HG03575 (cell line): ENCODE measurements at regions not wholly inside any gene's neighbourhood (a gene's known extent, or its start where the extent isn't known, plus 50 kb on each side); places are given as distances from the start of the nearest gene placed in this dataset.
"Not testable (repeated sequence)": the region's sequence is repeated elsewhere in the genome, so short reads cannot be mapped to it uniquely, and the experiment has no call there.

Experiments used
- ATAC-seq: cut with Tn5 transposase; IDR thresholded peaks from one replicate; pipeline ENCODE4 v1.9.1; 2021; ENCODE audit not compliant: unreplicated experiment, insufficient number of reproducible peaks, low FRiP score; ENCODE audit errors: extremely low read depth

DNA sequence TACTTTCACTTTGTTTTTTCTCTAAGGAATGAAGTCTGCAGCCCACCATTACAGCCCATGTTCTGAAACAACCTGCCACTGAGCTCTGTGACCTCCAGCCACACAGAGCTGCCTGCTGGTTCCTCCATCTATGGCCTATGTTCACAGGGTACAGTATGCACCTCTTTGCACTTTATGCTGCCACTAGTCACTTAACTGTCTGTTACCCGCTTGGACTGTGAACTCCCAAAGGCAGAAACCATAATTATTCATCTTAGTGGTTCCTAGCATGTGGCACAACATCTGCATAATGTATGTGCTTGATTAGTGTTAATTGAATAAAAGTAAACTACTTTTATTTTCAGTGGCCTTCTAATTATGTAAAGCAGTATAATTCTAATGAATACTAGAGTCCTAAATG lies 95.5 kb upstream of the BET1 start:
- no peak for ATAC-seq

DNA sequence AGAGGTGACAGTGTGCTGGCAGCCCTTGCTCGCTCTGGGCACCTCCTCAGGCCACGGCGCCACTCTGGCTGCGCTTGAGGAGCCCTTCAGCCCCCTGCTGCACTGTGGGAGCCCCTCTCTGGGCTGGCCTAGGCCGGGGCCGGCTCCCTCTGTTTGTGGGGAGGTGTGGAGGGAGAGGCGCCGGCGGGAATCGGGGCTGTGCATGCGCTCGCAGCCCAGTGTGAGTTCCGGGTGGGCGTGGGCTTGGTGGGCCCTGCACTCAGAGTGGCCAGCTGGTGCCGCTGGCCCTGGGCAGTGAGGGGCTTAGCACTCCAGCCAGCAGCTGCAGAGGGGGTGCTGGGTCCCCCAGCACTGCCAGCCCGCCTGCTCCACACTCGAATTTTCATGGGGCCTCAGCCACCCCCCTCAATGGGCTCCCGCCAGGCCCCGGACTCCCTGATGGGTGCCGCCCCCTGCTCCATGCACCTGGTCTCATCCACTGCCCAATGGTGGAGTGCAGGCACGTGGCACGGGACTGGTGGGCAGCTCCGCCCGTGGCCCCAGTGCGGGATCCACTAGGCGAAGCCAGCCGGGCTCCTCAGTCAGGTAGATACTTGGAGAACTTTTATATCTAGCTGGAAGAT lies 96.7 kb upstream of the BET1 start:
- ATAC-seq, result no peak

DNA sequence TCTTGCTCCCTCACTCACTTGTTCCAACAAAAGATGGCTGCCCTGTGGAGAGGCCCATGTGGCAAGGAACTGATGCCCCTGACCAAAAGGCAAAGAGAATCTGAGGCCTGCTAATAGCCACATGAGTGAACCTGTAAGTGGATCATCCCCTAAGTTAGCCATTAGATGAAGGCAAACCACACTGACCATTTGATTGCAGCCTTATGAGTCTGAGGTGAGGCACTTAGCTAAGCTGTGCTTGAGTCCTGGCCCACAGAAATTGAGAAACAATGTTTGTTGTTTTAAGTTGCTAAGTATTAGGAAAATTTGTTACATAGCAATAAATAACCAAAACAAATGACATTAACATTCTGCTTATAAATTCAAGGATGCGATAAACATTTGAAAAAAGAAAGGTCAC lies 100.1 kb upstream of the BET1 start:
- no peak for ATAC-seq

DNA sequence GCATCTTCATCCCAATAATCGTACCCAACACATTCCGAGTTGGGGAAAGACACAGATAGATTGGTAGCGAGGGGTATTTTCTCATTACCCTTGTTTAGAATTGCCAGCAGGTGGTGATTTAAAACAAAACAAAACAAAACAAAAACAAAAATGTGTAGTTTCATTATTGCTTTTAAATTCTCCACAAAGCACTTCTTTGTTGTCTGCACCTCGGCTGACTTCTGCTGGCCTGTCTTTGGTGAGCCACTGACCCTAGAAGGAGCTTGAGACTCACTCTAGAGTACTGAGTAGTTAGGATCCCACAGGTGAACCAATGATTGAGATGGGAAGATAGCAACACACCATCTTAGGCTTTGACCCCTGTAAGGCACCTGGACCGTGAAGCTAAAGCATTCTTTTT lies 105.4 kb upstream of the BET1 start:
- ATAC-seq, result no peak

DNA sequence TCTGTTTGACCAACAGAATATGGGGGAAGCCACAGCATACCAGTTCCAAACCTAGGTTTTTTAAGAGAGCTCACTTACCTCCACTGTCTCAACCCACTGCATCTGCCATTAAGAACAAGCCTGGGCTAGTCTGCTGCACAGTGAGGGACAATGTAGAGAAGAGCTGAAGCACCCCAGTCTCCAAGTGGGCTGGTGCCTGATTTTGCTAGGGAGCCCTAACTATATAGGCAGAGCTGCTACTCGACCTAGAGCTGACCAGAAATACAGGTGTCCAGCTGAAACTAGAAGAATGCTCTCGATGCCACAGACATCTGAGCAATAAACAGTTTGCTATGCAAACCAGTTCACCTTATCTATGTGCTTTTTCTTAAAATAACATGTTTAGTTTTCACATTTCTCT lies 106.9 kb upstream of the BET1 start:
- ATAC-seq, result no peak

DNA sequence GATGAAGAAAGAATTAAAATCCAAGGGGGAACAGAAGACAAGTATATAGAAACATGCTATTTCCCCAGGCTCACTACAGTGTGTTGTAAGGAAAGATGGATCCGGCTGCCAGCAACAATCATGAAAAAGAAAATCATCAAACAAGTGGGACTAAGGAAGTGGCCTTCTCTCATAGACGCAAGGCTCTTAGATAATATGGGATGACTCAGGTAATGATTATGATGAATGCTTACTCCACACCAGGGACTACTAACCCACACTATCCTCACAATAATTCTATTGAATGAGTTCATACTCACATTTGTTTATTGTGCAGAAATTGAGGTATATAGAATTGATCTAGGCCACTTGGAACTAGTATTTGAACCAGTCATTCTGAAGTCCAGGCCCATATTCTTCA lies 111.2 kb upstream of the BET1 start:
- no peak for ATAC-seq

DNA sequence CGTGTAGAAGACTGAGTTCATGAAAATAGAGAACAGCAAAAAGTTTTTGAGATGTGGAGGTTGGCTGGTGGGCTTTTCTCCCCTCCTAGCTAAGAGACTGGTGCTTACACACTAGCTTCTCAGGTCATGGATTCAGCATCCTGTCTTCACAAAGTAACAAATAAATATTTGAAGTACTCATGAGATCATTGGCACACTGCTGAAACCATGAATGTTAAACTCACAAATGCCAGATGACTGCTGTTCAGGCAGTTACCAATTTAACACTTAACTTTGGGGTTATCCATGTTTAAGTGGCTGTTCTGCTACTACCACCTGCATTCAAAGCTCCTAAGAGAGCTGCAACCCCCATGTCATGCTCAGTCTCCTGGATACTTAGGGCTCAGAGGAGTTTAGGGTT lies 119.0 kb upstream of the BET1 start:
- no peak for ATAC-seq

DNA sequence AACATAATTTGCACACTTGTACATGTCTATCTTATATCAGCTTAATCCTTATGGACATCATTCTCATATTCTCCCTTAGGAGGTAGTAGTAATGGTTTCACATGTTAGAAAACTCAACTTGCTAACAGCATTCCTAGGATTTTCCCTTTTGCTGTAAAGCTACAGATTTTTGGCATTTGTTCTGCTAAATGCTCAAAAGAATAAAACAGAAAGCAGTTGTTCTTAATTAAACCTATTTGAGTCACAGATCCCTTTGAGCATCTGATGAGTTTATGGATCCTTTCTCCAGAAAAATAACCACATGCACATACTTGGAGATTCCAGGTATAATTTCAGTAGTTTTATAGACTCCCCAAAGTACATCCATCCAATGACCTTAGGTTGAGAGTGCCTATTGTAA lies 122.9 kb upstream of the BET1 start:
- ATAC-seq, result no peak

DNA sequence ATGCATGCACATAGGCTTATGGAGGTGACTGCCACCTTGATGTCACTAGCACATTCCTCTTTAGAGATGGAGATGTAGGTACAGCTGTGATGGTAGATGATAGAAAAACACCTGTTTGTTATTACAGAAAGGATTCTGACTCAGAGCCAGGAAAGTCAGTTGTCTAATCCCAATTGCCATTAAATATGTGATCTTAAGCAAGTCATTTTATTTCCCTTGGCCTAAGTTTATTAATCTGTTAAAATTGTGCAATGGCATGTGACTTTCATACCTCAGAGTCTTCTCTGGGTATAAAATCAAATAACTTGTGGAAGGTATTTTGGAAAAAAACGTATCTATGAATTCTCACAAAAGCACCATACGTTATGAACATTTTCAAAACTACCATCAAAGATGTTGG lies 123.9 kb upstream of the BET1 start:
- ATAC-seq, result no peak

DNA sequence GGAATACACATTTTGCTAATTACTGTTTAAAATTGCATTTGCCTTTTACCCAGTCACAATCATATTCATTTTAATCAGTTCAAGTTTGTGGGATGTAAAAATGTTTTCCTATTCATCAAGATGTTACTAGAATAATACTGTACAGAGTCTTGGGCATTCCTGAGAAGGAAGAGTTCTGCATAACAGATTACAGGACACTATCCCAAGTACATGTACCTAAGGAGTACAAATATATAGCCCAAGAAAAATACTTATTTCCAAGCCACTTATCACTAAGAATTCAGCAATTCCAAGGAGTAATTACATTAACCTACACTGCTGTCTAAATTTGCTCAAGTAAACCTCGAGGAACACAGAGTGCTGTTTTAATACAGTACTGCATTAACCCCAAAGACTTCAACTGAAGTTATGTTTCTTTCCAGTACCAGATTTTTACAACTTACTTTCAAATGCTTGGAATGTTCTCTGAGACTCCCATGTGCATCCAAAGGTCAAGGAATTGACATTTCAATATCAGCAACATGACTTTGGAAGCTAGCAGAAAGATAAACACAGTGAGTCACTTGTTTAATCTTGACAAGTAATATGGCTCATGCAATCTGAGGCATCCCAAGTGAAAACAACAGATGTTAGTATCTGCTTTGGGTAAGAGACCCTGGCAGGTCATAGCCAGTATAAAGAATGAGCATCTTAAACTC lies 125.4 kb upstream of the BET1 start:
- no peak for ATAC-seq

DNA sequence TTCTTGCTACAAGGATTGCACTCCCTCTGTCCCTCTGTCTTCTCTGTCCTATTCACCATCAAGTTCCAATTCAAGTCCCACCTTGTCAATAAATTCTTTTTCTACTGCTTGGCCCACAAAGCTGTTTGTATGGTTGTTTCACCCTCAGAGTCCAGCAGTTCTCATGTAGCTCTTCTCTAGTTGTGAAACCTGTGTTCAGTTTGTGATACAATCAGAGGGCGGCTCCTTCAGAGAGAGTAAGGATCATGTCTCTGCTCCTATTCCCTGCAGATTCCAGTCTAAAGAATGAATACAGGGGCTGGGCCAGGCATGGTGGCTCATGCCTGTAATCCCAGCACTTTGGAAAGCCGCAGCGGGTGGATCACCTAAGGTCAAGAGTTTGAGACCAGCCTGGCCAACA lies 126.6 kb upstream of the BET1 start:
- ATAC-seq, result no peak

DNA sequence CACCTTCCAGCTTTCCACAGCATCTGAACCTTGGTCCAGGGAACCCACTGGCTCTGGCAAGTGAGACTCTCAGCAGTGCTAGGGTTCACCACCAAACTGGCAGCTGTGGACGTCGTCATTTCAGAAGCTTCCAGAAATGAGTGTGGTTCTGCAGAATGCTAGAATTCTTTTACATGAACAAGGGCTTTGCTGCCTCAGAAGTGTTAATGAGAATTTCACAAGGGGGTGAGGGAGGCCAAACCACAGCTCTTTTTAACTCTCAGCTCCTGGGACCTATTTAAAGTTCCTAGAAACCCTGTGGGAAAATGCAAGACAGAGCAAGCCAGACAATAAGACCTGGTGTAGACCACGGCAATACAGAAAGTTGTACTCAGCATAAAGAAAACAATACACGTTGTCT lies 129.3 kb upstream of the BET1 start:
- no peak for ATAC-seq

DNA sequence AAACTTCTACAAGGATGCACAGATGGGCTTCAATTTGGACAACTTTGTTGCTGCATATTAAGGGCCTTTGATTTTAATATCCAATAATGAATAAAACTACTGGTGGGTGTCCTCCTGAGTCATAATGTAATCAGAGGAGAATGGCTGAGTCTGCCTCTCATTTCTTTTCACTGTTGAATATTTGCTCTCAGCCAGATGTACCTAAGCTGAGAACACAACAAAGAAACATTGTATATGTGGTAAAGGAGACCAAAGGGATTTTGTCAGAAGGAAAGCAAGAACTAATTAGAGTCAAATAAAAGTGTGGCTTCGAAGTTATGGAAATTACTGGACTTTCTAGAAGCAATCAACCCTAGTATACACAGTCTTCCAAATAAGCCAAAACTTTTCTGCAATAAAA lies 131.0 kb upstream of the BET1 start:
- no peak for ATAC-seq

DNA sequence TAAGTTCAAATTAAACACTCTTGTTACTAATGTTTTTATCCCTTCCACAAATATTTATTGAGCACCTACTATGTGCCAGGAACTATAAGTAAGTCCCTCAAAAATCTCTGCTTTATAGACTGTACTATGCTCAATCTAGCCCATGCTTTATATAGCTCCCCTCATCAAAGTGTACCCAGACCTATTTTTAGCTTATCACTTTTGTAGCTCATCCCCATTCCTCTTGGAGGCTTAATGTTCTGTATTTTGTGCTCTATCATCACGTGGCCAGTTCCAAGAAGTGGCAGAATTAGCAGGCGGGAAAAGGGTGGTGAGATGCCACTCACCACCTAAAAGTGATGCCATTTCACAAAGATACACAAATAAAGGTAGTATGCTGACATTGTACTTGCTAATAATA lies 138.1 kb upstream of the BET1 start:
- no peak for ATAC-seq

DNA sequence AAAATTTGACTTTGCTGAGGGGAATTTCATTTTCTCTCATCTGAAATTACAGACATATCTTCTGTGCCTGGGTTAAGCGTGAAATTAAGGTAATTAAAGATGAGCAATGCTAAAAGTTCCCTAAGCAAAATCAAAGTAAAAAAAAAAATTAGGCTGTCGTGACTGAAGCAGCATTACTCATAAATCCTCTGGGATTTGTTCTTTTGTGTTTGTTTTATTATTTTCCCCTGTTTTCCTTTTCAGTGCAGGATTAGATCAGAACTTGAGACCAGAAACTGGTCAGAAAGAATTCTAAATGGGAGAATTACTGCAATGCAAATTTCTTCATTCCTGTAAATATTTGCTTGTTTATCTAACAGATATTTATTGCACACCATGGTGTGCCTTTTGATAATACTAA lies 141.4 kb upstream of the BET1 start:
- ATAC-seq, result no peak

DNA sequence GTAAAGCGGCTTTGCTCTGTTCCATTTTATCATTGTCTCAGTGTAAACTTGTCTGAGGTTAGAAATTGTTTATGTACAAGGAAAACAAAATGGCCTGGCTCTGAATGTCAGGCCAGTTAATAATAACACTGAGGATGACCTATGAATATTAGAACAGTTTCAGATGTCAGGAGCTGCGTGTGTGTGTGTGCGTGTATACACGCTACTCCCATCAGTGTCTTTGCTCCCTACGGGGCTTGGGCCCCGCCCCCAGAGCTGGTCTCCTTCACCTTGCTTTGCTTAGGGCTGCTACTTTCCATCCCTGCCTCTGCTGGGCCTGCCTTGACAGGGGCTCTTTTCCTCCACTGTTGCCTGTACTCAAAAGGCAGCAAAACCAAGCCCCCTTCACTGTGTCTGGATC lies 142.3 kb upstream of the BET1 start:
- ATAC-seq, result no peak

DNA sequence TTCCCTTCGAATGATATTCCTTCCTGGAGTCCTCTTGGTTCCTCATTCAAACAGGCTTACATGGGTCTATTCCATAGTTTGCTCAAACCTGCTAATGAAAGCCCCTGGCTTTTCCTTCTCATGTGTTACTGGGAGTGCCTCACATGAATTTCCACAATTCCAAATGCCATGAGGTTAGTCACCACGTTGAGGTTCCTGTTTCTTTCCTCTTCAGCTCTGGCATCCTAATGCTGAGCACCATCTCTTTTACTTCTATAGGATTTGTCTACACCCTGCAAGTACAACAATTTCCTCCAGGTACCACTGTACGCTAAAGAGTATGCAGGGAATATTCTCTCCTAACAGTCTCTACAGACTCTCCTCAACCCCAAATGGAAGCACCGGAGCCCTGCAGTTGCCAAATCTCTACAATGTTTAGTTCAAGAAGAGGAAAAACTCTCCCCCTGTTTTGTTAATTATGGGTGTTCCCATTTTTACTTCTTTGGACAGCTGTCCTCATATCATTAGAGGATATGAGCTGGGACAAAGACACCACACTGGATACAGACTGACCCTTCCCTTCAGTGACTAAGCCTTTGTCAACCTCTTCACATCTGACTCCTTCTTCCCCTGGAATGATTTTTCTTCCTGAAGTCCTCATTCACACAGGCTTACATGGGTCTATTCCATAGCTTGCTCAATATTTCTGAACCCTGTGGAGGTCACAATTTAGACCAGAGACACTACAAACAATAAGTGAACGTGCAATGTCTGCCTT lies 145.8 kb upstream of the BET1 start:
- ATAC-seq, result no peak

DNA sequence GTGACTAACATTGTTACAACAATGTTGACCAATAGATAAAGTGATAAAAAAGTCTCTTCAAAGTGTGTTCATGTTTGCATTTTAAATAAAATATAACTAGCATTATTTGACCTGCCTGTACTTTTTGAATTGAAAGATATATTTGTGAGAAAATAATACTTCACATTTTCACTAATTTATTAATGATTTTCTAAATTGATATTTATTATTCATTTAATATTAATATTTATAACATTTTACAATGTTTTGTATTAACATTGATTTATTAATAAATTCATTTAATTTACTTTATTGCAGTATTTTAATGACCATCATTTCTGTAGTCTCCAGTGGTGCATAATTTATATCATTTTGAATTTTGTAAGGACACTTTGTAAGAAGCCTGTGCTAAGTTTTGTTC lies 150.0 kb upstream of the BET1 start:
- ATAC-seq, result no peak

DNA sequence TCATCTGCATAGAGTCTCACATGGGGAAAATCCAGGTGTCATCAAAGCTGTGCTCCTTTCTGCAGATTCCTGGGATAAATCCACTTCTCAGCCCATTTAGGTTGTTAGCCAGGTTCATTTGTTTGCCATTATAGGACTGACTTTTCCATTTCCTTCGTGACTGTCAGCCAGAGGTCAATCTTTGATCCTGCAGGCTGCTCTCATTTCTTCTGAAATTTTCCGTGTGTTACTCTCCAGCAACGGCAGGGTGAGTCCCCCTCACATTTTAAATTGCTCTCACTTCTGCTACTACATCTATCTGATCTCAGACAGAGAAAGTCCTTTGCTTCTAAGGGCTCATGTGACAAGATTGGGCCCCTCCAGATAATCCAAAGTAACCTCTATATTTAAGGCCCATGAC lies 150.7 kb upstream of the BET1 start:
- no peak for ATAC-seq

DNA sequence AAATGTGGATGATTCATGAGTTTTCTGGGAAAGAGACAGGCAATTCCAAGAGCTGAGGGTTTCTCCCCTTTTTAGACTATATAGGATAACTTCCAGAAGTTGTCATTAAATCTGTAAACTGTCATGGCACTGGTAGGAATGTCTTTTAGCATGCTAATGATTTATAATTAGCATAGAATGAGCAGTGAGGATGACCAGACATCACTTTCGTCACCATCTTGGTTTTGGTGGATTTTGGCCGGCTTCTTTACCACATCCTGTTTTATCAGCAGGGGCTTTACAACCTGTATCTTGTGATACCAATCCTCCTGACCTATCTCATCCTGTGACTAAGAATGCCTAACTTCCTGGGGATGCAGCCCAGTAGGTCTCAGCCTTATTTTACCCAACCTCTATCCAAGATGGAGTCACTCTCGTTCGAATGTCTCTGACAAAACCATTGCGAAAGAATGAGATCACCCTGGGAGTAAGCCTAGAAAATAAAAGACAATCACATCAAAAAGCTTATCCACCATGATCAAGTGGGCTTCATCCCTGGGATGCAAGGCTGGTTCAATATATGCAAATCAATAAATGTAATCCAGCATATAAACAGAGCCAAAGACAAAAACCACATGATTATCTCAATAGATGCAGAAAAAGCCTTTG lies 153.6 kb upstream of the BET1 start:
- not testable (repeated sequence) for ATAC-seq
